Smooth muscle cell (in vitro differentiated cells): ENCODE measurements at regions not wholly inside any gene's neighbourhood (a gene's known extent, or its start where the extent isn't known, plus 50 kb on each side); places are given as distances from the start of the nearest gene placed in this dataset.

Source experiments
- DNase-seq: peaks from one replicate; lab custom pipeline; 2025; ENCODE audit not compliant: unreplicated experiment; lab: John Stamatoyannopoulos, UW
- H2AFZ ChIP-seq: fragments of 200-600 bp; sonication (generic); 2 replicates; pipeline ENCODE4 v1.6.0; 2016; ENCODE audit warnings: antibody characterized with exemption, low read depth, mild to moderate bottlenecking
- H3F3A ChIP-seq: fragments of 200-600 bp; sonication (generic); 2 replicates; pipeline ENCODE4 v1.6.0; 2017; ENCODE audit warnings: antibody characterized with exemption, low read depth
- H3K27ac ChIP-seq: fragments of 200-600 bp; sonication (generic); 2 replicates; pipeline ENCODE4 v1.5.1; 2016; ENCODE audit warnings: low read depth, mild to moderate bottlenecking
- H3K27me3 ChIP-seq: fragments of 200-600 bp; sonication (generic); 2 replicates; pipeline ENCODE4 v1.6.1; 2016; ENCODE audit warnings: low read depth, mild to moderate bottlenecking
- H3K36me3 ChIP-seq: fragments of 200-600 bp; sonication (generic); 2 replicates; pipeline ENCODE4 v1.5.1; 2016; ENCODE audit warnings: low read depth
- H3K4me1 ChIP-seq: fragments of 200-600 bp; sonication (generic); 2 replicates; pipeline ENCODE4 v1.5.1; 2016; ENCODE audit warnings: low read depth
- H3K4me2 ChIP-seq: fragments of 200-600 bp; sonication (generic); 2 replicates; pipeline ENCODE4 v1.6.0; 2016; ENCODE audit warnings: mild to moderate bottlenecking
- H3K4me3 ChIP-seq: fragments of 200-600 bp; sonication (generic); 2 replicates; pipeline ENCODE4 v1.5.1; 2016; ENCODE audit warnings: mild to moderate bottlenecking
- H3K79me2 ChIP-seq: fragments of 200-600 bp; sonication (generic); 2 replicates; pipeline ENCODE4 v1.6.0; 2016; ENCODE audit warnings: low read depth, mild to moderate bottlenecking
- H3K9ac ChIP-seq: fragments of 200-600 bp; sonication (generic); 2 replicates; pipeline ENCODE4 v1.6.0; 2016; ENCODE audit warnings: low read depth
- H3K9me3 ChIP-seq: fragments of 200-600 bp; sonication (generic); replicated peaks from 2 replicates; pipeline ENCODE4 v1.5.1; 2016; ENCODE audit warnings: low read depth
- H4K20me1 ChIP-seq: fragments of 200-600 bp; sonication (generic); 2 replicates; pipeline ENCODE4 v1.6.0; 2016; ENCODE audit warnings: low read depth
- CTCF ChIP-seq: fragments of 200-600 bp; sonication (generic); IDR thresholded peaks from 2 replicates; pipeline ENCODE4 v1.5.1; 2017; ENCODE audit warnings: borderline replicate concordance, mild to moderate bottlenecking, antibody characterized with exemption; ENCODE audit not compliant: insufficient read depth, poor library complexity, severe bottlenecking
- WGBS: methylation state at CpG from one replicate; pipeline ENCODE4 v1.1.7; 2016; ENCODE audit warnings: low lambda C conversion rate; 5-methylcytosine and 5-hydroxymethylcytosine counted together

- H3K9me3 ChIP-seq = no peaks in the 10 kb centered on the region
- peaks cover 19% of the 10 kb centered on the region for H3K4me1 ChIP-seq
- no peaks in the 10 kb centered on the region for H4K20me1 ChIP-seq
- no peak overlapping the region for H3K27ac ChIP-seq
- TF ChIP-seq CTCF = no peak
- no peaks in the 10 kb centered on the region for H3K36me3 ChIP-seq
- H3K79me2 ChIP-seq = no peaks in the 10 kb centered on the region
- H3K4me3 ChIP-seq = no peak overlapping the region
- H3F3A ChIP-seq = peaks cover 11% of the 10 kb centered on the region
- H3K9ac ChIP-seq = no peak overlapping the region
- no peak for DNase-seq
- H3K27me3 ChIP-seq = no peaks in the 10 kb centered on the region
- H2AFZ ChIP-seq = no peak overlapping the region
- 91% methylated on average over 9 of the region's 9 CpGs for WGBS
- no peak overlapping the region for H3K4me2 ChIP-seq
These were observed 345.5 kb downstream of the TNS1 start for GRCh38 chr2:217657252-217657651.

DNA sequence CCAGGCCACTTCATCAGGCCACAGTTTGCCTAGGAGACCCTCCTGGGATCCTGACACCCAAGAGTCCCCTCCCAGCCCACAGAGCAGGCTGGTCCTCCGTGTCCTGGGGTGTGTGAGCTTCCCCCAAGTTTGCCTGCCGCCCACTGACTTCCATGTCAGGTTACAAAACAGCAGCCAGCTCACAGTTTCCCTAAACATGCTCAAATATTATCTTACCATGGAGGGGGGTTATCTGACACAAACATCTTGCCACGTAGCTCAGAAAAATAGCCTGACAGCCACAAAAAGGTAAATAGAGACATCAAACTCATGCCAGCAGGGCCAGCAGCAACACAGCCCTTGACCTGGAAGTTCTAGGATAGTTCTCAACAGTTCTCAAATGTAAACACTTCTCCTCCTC, 346.5 kb downstream of the TNS1 start:
- DNase-seq = no peak
- Histone ChIP-seq H3K27me3 (no peaks in the 10 kb centered on the region), H3K4me2 (no peak overlapping the region), H3K36me3 (no peaks in the 10 kb centered on the region), H3K9ac (no peak overlapping the region), H2AFZ (no peak overlapping the region), H3F3A (peaks cover 20% of the 10 kb centered on the region), H4K20me1 (no peaks in the 10 kb centered on the region), H3K79me2 (no peaks in the 10 kb centered on the region), H3K9me3 (no peaks in the 10 kb centered on the region), H3K4me1 (peaks cover 21% of the 10 kb centered on the region), H3K27ac (no peak overlapping the region), H3K4me3 (no peak overlapping the region)
- TF ChIP-seq CTCF = no peak
- 54% methylated on average over 3 of the region's 3 CpGs for WGBS

- Histone ChIP-seq H3K9me3 (no peaks in the 10 kb centered on the region), H3K4me2 (no peak overlapping the region), H3K4me3 (no peak overlapping the region), H3K9ac (no peak overlapping the region), H3K27ac (no peak overlapping the region), H3K4me1 (peaks cover 21% of the 10 kb centered on the region), H2AFZ (peak overlapping the region; percentile 57), H3K27me3 (no peaks in the 10 kb centered on the region), H4K20me1 (no peaks in the 10 kb centered on the region), H3F3A (peaks cover 20% of the 10 kb centered on the region), H3K79me2 (no peaks in the 10 kb centered on the region), H3K36me3 (no peaks in the 10 kb centered on the region)
- 97% methylated on average over 1 of the region's 1 CpG for WGBS
- no peak for TF ChIP-seq CTCF
- no peak for DNase-seq
These were observed 347.1 kb downstream of the TNS1 start for GRCh38 chr2:217655651-217656050.

DNA sequence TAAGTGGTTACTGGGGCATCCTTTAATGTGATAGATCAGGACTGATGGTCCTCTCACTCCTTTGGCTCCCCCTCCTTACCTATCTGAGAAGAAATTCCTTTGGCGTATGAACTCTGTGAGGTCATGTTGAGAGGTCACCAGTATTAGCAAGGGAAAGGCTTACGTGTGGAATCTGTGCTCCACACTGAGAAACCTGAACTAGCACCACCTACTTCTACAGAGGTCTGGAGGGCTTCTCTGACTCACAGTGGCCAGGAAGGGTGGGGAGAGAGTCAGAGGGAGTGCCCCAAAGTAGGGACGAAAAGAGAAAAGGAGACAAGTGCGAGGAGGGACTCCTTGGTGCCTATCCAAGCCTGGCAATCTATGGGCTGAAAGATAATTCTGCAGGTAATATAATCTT, 348.6 kb downstream of the TNS1 start:
- DNase-seq = no peak
- Histone ChIP-seq H2AFZ (no peak overlapping the region), H3K4me3 (no peak overlapping the region), H3K36me3 (no peaks in the 10 kb centered on the region), H3K27ac (peak overlapping the region; percentile 99), H3F3A (peaks cover 20% of the 10 kb centered on the region), H3K4me2 (no peak overlapping the region), H3K79me2 (no peaks in the 10 kb centered on the region), H3K4me1 (peaks cover 21% of the 10 kb centered on the region), H3K9ac (peak overlapping the region; percentile 66), H3K9me3 (no peaks in the 10 kb centered on the region), H3K27me3 (no peaks in the 10 kb centered on the region), H4K20me1 (no peaks in the 10 kb centered on the region)
- no peak for TF ChIP-seq CTCF
- 72% methylated on average over 4 of the region's 4 CpGs for WGBS
